GM12878 (cell line): ENCODE measurements at regions not wholly inside any gene's neighbourhood (a gene's known extent, or its start where the extent isn't known, plus 50 kb on each side); places are given as distances from the start of the nearest gene placed in this dataset.

Source experiments
- ATAC-seq: fragments of 200-7000 bp; cut with Tn5 transposase; 3 replicates; pipeline ENCODE4 v1.9.1; 2020; ENCODE audit warnings: mild to moderate bottlenecking, moderate library complexity
- BruUV-seq: library from RNA; stranded (reverse); fragments of 400-500 nt; replicated peaks from 2 replicates; lab custom pipeline; 2021; lab: Mats Ljungman, UMichigan
- CTCF ChIA-PET: fragments of 300-600 bp; sonication (Branson Sonifier 250); formaldehyde crosslinking; extraction: SDS; loops from one replicate; lab custom pipeline; 2021; ENCODE audit warnings: inconsistent platforms; lab: Yijun Ruan, JAX
- POLR2A ChIA-PET: fragments of 350-600 bp; formaldehyde crosslinking; extraction: SDS; loops from one replicate; lab custom pipeline; 2021; ENCODE audit warnings: inconsistent platforms; lab: Charles Lee
- RAD21 ChIA-PET: fragments of 300-600 bp; sonication (Branson Sonifier 250); formaldehyde crosslinking; loops from one replicate; lab custom pipeline; 2023; ENCODE audit warnings: antibody characterized with exemption; ENCODE audit not compliant: unreplicated experiment; lab: Charles Lee
- SMC1A ChIA-PET: fragments of 300-600 bp; sonication (Branson Sonifier 250); formaldehyde crosslinking; loops from one replicate; lab custom pipeline; 2023; ENCODE audit not compliant: unreplicated experiment, uncharacterized antibody; lab: Charles Lee
- DNase-seq: peaks from one replicate; pipeline ENCODE4 v3.0.0-alpha.2; 2011; ENCODE audit warnings: low read depth, low spot score
- FAIRE-seq: peaks from 3 replicates; lab custom pipeline; 2011; peaks lifted over from hg19 to GRCh38; lab: Jason Lieb, UNC
- H2AFZ ChIP-seq: 2 replicates; pipeline ENCODE4 v1.6.0; 2011; ENCODE audit warnings: low read depth, low read length, control low read depth; ENCODE audit not compliant: control insufficient read depth
- H3K27ac ChIP-seq: 2 replicates; pipeline ENCODE4 v1.5.1; 2011; ENCODE audit warnings: control low read depth; ENCODE audit not compliant: control insufficient read depth, insufficient read depth
- H3K27me3 ChIP-seq, 2 experiments: replicated peaks in 1 of 2; 2 replicates each; pipeline versions ENCODE4 v1.6.0 to v1.6.1; 2011; ENCODE audit warnings: low read length in 1 of 2; ENCODE audit not compliant: control insufficient read depth in 2 of 2, insufficient read depth in 2 of 2
- H3K36me3 ChIP-seq, 2 experiments: 2 replicates each; pipeline ENCODE4 v1.5.1; 2011; ENCODE audit warnings: low read length in 1 of 2; ENCODE audit not compliant: control insufficient read depth in 2 of 2, insufficient read depth in 2 of 2
- H3K4me1 ChIP-seq: 2 replicates; pipeline ENCODE4 v1.6.1; 2011; ENCODE audit warnings: mild to moderate bottlenecking, low read length, moderate library complexity, mixed read lengths; ENCODE audit not compliant: control insufficient read depth, insufficient read depth
- H3K4me2 ChIP-seq: 2 replicates; pipeline ENCODE4 v1.6.0; 2011; ENCODE audit warnings: control low read depth; ENCODE audit not compliant: control insufficient read depth, insufficient read depth
- H3K4me3 ChIP-seq: fragments of 200-600 bp; sonication (generic); 2 replicates; pipeline ENCODE4 v1.5.1; 2016
- H3K79me2 ChIP-seq: 2 replicates; pipeline ENCODE4 v1.6.0; 2011; ENCODE audit warnings: low read length; ENCODE audit not compliant: control insufficient read depth, insufficient read depth
- H3K9ac ChIP-seq: 2 replicates; pipeline ENCODE4 v1.8.0; 2011; ENCODE audit warnings: low read length, control low read depth, mixed read lengths; ENCODE audit not compliant: control insufficient read depth, insufficient read depth
- H3K9me3 ChIP-seq: replicated peaks from 3 replicates; pipeline ENCODE4 v1.5.1; 2011; ENCODE audit warnings: mild to moderate bottlenecking, low read length; ENCODE audit not compliant: control insufficient read depth, insufficient read depth
- H4K20me1 ChIP-seq: 2 replicates; pipeline ENCODE4 v1.6.0; 2011; ENCODE audit not compliant: control insufficient read depth, insufficient read depth
- CBFB ChIP-seq: IDR thresholded peaks from 2 replicates; pipeline ENCODE4 v1.6.1; 2016; ENCODE audit warnings: antibody characterized with exemption, low read depth
- CHD1 ChIP-seq: IDR thresholded peaks from 2 replicates; pipeline ENCODE4 v1.6.1; 2012; ENCODE audit warnings: low read depth, low read length, improper control_type of control experiment
- CHD4 ChIP-seq: fragments of 200-600 bp; sonication (generic); IDR thresholded peaks from 2 replicates; pipeline ENCODE4 v1.6.1; 2016; ENCODE audit warnings: mild to moderate bottlenecking
- CREM ChIP-seq: IDR thresholded peaks from 2 replicates; pipeline ENCODE4 v1.6.1; 2014; ENCODE audit warnings: antibody characterized with exemption, low read depth
- FOXK2 ChIP-seq: fragments of 450-650 bp; IDR thresholded peaks from 2 replicates; pipeline ENCODE4 v1.6.1; 2017; ENCODE audit warnings: mild to moderate bottlenecking, moderate library complexity
- HDGF ChIP-seq: fragments of 450-650 bp; IDR thresholded peaks from 2 replicates; pipeline ENCODE4 v1.6.1; 2016; ENCODE audit warnings: antibody characterized with exemption
- IKZF2 ChIP-seq, 2 experiments: fragments of 450-650 bp; IDR thresholded peaks; 2 replicates each; pipeline ENCODE4 v1.6.1; 2017; ENCODE audit warnings: mild to moderate bottlenecking in 2 of 2, moderate library complexity in 2 of 2
- MEF2B ChIP-seq: fragments of 450-650 bp; IDR thresholded peaks from 2 replicates; pipeline ENCODE4 v1.6.1; 2018; ENCODE audit warnings: mild to moderate bottlenecking, moderate library complexity; ENCODE audit not compliant: partially characterized antibody, poor library complexity, severe bottlenecking
- MTA2 ChIP-seq: fragments of 450-650 bp; IDR thresholded peaks from 2 replicates; pipeline ENCODE4 v1.6.1; 2016; ENCODE audit warnings: low read depth, mild to moderate bottlenecking, moderate library complexity
- NR2C2 ChIP-seq: IDR thresholded peaks from 2 replicates; pipeline ENCODE4 v1.6.1; 2011; ENCODE audit warnings: borderline replicate concordance, low read depth; ENCODE audit not compliant: control insufficient read depth, insufficient read length
- SREBF1 ChIP-seq: IDR thresholded peaks from 2 replicates; pipeline ENCODE4 v1.6.1; 2012; ENCODE audit warnings: mild to moderate bottlenecking, low read length
- SUZ12 ChIP-seq: fragments of 200-600 bp; sonication (generic); IDR thresholded peaks from one replicate; pipeline ENCODE4 v1.6.1; 2018; ENCODE audit warnings: antibody characterized with exemption, mild to moderate bottlenecking; ENCODE audit not compliant: unreplicated experiment
- WGBS: methylation state at CpG from one replicate; pipeline ENCODE4 v1.1.6; 2016; ENCODE audit warnings: low lambda C conversion rate; ENCODE audit not compliant: insufficient replicate concordance, insufficient coverage; ENCODE audit errors: missing lambda C conversion rate; 5-methylcytosine and 5-hydroxymethylcytosine counted together
- in situ Hi-C: fragments of 300-500 bp; cut with MboI; formaldehyde crosslinking; loops from 9 replicates; pipeline ENCODE4 v1.14.3; 2018; ENCODE audit warnings: mixed read lengths
- intact Hi-C: fragments of 100-400 bp; cut with micrococcal nuclease; formaldehyde crosslinking; loops from one replicate; pipeline ENCODE4 v1.14.2; 2022; ENCODE audit not compliant: unreplicated experiment
- TF ChIP-seq, protein P1 (sequence below): fragments of 150-350 bp; IDR thresholded peaks from 2 replicates; pipeline ENCODE4 v1.6.1; 2014; ENCODE audit warnings: mild to moderate bottlenecking, low read depth, low read length
- TF ChIP-seq, protein P2 (sequence below): IDR thresholded peaks from 2 replicates; pipeline ENCODE4 v1.6.1; 2012; ENCODE audit warnings: low read depth, low read length, improper control_type of control experiment
- TF ChIP-seq, protein P3 (sequence below): fragments of 450-650 bp; IDR thresholded peaks from 2 replicates; pipeline ENCODE4 v1.6.1; 2017; ENCODE audit warnings: low read depth, mild to moderate bottlenecking, moderate library complexity
- TF ChIP-seq, protein P4 (sequence below): fragments of 450-650 bp; IDR thresholded peaks from 2 replicates; pipeline ENCODE4 v1.6.1; 2017; ENCODE audit warnings: mild to moderate bottlenecking, moderate library complexity

DNA sequence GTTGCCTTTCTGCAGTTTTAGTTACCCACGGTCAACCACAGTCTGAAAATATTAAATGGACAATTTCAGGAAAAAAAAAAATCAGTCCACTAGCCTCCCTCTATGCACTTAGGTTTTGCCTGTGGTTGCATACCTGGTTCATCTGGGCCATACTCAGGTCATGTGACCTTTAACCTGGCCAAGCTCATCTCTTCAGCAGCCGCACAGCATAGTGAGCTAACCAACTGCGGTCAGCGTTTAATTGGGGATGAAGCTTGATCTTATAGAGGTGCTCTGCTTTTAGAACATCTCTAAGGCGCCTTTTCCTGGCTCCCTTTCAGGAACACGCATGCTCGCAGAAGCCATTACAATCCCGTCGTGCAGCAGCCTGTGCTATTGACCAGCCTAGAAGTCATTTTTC lies 177.2 kb upstream of the HMGA2 start (continued):
- TF ChIP-seq, protein P1, sequence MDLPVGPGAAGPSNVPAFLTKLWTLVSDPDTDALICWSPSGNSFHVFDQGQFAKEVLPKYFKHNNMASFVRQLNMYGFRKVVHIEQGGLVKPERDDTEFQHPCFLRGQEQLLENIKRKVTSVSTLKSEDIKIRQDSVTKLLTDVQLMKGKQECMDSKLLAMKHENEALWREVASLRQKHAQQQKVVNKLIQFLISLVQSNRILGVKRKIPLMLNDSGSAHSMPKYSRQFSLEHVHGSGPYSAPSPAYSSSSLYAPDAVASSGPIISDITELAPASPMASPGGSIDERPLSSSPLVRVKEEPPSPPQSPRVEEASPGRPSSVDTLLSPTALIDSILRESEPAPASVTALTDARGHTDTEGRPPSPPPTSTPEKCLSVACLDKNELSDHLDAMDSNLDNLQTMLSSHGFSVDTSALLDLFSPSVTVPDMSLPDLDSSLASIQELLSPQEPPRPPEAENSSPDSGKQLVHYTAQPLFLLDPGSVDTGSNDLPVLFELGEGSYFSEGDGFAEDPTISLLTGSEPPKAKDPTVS, result no peak
- no peak for TF ChIP-seq CREM
- TF ChIP-seq, protein P2, sequence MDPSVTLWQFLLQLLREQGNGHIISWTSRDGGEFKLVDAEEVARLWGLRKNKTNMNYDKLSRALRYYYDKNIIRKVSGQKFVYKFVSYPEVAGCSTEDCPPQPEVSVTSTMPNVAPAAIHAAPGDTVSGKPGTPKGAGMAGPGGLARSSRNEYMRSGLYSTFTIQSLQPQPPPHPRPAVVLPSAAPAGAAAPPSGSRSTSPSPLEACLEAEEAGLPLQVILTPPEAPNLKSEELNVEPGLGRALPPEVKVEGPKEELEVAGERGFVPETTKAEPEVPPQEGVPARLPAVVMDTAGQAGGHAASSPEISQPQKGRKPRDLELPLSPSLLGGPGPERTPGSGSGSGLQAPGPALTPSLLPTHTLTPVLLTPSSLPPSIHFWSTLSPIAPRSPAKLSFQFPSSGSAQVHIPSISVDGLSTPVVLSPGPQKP, result no peak
- TF ChIP-seq HDGF, result no peak
- TF ChIP-seq CHD4, result no peak
- TF ChIP-seq CHD1, result no peak
- TF ChIP-seq IKZF2 (IDR thresholded peaks at IDR 0.05), result no peak
- no peak for TF ChIP-seq NR2C2
- TF ChIP-seq, protein P3, sequence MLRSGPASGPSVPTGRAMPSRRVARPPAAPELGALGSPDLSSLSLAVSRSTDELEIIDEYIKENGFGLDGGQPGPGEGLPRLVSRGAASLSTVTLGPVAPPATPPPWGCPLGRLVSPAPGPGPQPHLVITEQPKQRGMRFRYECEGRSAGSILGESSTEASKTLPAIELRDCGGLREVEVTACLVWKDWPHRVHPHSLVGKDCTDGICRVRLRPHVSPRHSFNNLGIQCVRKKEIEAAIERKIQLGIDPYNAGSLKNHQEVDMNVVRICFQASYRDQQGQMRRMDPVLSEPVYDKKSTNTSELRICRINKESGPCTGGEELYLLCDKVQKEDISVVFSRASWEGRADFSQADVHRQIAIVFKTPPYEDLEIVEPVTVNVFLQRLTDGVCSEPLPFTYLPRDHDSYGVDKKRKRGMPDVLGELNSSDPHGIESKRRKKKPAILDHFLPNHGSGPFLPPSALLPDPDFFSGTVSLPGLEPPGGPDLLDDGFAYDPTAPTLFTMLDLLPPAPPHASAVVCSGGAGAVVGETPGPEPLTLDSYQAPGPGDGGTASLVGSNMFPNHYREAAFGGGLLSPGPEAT, result no peak

DNA sequence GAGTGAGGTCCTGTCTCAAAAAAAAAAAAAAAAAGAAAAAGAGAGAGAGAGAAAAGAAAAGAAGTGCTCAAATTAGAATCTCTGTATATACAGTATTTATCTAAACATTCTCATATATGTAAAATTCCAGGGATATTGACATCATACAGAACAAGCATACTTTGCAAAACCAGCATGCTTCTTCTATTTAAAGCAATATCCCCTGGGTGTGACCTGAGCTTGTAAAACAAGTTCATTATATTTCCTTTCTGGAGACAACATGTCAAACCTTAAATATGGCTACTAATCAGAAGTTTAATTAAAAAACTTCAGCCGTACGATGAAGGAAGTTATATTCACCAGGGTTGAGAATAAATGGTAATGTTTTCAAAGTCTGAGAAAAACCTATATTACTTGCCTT lies 175.8 kb upstream of the HMGA2 start:
- ChIA-PET POLR2A (interaction anchor here (0.7 kb wide), 1 partner anchor 18 kb away, joined by 4 read pairs; no protein-coding TSS in a partner anchor), SMC1A (no interaction called here), RAD21 (no interaction called here), CTCF (interaction anchor here (0.6 kb wide), 1 partner anchor 133 kb away, joined by 3 read pairs; no protein-coding TSS in a partner anchor)
- no peak for DNase-seq
- no peak overlapping the region for H3K27ac ChIP-seq
- BruUV-seq, result no TSS peak
- ATAC-seq, result no peak
- H3K36me3 ChIP-seq, result no peaks in the 10 kb centered on the region
- no peaks in the 10 kb centered on the region for H3K9me3 ChIP-seq
- TF ChIP-seq, protein P4, sequence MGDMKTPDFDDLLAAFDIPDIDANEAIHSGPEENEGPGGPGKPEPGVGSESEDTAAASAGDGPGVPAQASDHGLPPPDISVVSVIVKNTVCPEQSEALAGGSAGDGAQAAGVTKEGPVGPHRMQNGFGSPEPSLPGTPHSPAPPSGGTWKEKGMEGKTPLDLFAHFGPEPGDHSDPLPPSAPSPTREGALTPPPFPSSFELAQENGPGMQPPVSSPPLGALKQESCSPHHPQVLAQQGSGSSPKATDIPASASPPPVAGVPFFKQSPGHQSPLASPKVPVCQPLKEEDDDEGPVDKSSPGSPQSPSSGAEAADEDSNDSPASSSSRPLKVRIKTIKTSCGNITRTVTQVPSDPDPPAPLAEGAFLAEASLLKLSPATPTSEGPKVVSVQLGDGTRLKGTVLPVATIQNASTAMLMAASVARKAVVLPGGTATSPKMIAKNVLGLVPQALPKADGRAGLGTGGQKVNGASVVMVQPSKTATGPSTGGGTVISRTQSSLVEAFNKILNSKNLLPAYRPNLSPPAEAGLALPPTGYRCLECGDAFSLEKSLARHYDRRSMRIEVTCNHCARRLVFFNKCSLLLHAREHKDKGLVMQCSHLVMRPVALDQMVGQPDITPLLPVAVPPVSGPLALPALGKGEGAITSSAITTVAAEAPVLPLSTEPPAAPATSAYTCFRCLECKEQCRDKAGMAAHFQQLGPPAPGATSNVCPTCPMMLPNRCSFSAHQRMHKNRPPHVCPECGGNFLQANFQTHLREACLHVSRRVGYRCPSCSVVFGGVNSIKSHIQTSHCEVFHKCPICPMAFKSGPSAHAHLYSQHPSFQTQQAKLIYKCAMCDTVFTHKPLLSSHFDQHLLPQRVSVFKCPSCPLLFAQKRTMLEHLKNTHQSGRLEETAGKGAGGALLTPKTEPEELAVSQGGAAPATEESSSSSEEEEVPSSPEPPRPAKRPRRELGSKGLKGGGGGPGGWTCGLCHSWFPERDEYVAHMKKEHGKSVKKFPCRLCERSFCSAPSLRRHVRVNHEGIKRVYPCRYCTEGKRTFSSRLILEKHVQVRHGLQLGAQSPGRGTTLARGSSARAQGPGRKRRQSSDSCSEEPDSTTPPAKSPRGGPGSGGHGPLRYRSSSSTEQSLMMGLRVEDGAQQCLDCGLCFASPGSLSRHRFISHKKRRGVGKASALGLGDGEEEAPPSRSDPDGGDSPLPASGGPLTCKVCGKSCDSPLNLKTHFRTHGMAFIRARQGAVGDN, result no peak
- no peak for TF ChIP-seq SREBF1
- TF ChIP-seq SUZ12, result no peak
- TF ChIP-seq HDGF, result no peak
- no peak for TF ChIP-seq MTA2
- no peak for TF ChIP-seq FOXK2
- TF ChIP-seq CBFB, result no peak
- TF ChIP-seq MEF2B, result no peak
- intact Hi-C loops (no loop called here), in situ Hi-C loops (no loop called here)
- no peaks in the 10 kb centered on the region for H3K79me2 ChIP-seq
- H3K27me3 ChIP-seq, result peaks cover 0 to 2% of the 10 kb centered on the region in 2 experiments; a peak in 1 of 4 replicates
- H3K9ac ChIP-seq, result no peak overlapping the region
- H3K4me1 ChIP-seq, result no peaks in the 10 kb centered on the region
- H4K20me1 ChIP-seq, result no peaks in the 10 kb centered on the region
- H3K4me2 ChIP-seq, result no peak overlapping the region
- WGBS, result 100% methylated on average over 2 of the region's 2 CpGs
- H3K4me3 ChIP-seq, result no peak overlapping the region
- H2AFZ ChIP-seq, result no peak overlapping the region
- FAIRE-seq, result no peak
